ENCODE measurements at regions not wholly inside any gene's neighbourhood (a gene's known extent, or its start where the extent isn't known, plus 50 kb on each side); places are given as distances from the start of the nearest gene placed in this dataset.

- TF ChIP-seq CTCF (conservative IDR thresholded peaks at IDR 0.05; ENCODE audit: low read depth, low read length), result no peak
- TF ChIP-seq EZH2 (IDR thresholded peaks at IDR 0.05; ENCODE audit: low read length, unreplicated experiment), result no peak
These were observed 97.9 kb downstream of the ADRA2C start for GRCh38 chr4:3863841-3864741.

Data from PC-3 (cell line).